Tibial nerve (tissue), 4 donors: ENCODE measurements at regions not wholly inside any gene's neighbourhood (a gene's known extent, or its start where the extent isn't known, plus 50 kb on each side); places are given as distances from the start of the nearest gene placed in this dataset.

ENCODE experiments used
- DNase-seq, 2 donors: peaks; one replicate each; pipeline ENCODE4 v3.0.0-alpha.2; 2019; ENCODE audit warnings: low spot score in 2 of 2
- H3K27ac ChIP-seq, 4 donors: fragments of 200-600 bp; sonication (generic) in 3 of 4; one replicate each; pipeline ENCODE4 v1.5.1; 2017 to 2019; ENCODE audit warnings: mild to moderate bottlenecking in 1 of 4
- H3K27me3 ChIP-seq, 2 donors: fragments of 200-600 bp; sonication (generic) in 1 of 2; one replicate each; pipeline versions ENCODE4 v1.5.1 to v1.6.0; 2017 to 2019
- H3K36me3 ChIP-seq, 3 donors: fragments of 200-600 bp; sonication (generic); one replicate each; pipeline ENCODE4 v1.5.1; 2018 to 2019
- H3K4me1 ChIP-seq, 4 donors: fragments of 200-600 bp; sonication (generic) in 3 of 4; one replicate each; pipeline ENCODE4 v1.5.1; 2017 to 2019
- H3K4me3 ChIP-seq, 4 donors: fragments of 200-600 bp; sonication (generic) in 3 of 4; one replicate each; pipeline ENCODE4 v1.5.1; 2017 to 2019; ENCODE audit warnings: mild to moderate bottlenecking in 1 of 4, moderate library complexity in 1 of 4
- H3K9me3 ChIP-seq, 4 donors: fragments of 200-600 bp; sonication (generic) in 3 of 4; one replicate each; pipeline ENCODE4 v1.5.1; 2017 to 2019
- CTCF ChIP-seq, 5 experiments: fragments of 200-600 bp in 3 of 5; fragments of 450-650 bp in 2 of 5; sonication (generic) in 3 of 5; IDR thresholded peaks; one replicate each; pipeline ENCODE4 v1.5.1; 2016 to 2019; ENCODE audit warnings: antibody characterized with exemption in 5 of 5, mild to moderate bottlenecking in 3 of 5, moderate library complexity in 2 of 5
- EP300 ChIP-seq, 2 donors: sonication (generic); formaldehyde crosslinking; IDR thresholded peaks; one replicate each; pipeline ENCODE4 v1.6.1; 2017; ENCODE audit warnings: antibody characterized with exemption in 2 of 2, mild to moderate bottlenecking in 1 of 2
- POLR2A ChIP-seq, 2 donors: fragments of 450-650 bp; IDR thresholded peaks; one replicate each; pipeline ENCODE4 v1.6.1; 2017; ENCODE audit warnings: antibody characterized with exemption in 2 of 2, mild to moderate bottlenecking in 2 of 2, moderate library complexity in 2 of 2
- WGBS, 2 donors: methylation state at CpG; one replicate each; pipeline ENCODE4 v1.1.5; 2018; 5-methylcytosine and 5-hydroxymethylcytosine counted together

GRCh38 chr3:28739647-28740046, 391.0 kb upstream of the AZI2 start:
- Histone ChIP-seq H3K4me1 (no peaks in the 10 kb centered on the region), H3K36me3 (no peaks in the 10 kb centered on the region), H3K4me3 (no peak overlapping the region), H3K9me3 (peaks cover 0 to 2% (median 1%) of the 10 kb centered on the region in 4 donors), H3K27me3 (no peaks in the 10 kb centered on the region), H3K27ac (no peak overlapping the region)
- 46 to 64% methylated on average over 1 of the region's 1 CpG for WGBS, 2 donors
- no peak for DNase-seq
- TF ChIP-seq CTCF (IDR thresholded peaks at IDR 0.05) (no peak), POLR2A (IDR thresholded peaks at IDR 0.05) (no peak), EP300 (IDR thresholded peaks at IDR 0.05) (no peak)

GRCh38 chr3:28743271-28743670, 394.6 kb upstream of the AZI2 start:
- WGBS, 2 donors, result 92 to 94% methylated on average over 2 of the region's 2 CpGs
- Histone ChIP-seq H3K4me1 (no peaks in the 10 kb centered on the region), H3K27ac (no peak overlapping the region), H3K9me3 (no peaks in the 10 kb centered on the region), H3K4me3 (no peak overlapping the region), H3K27me3 (no peaks in the 10 kb centered on the region), H3K36me3 (no peaks in the 10 kb centered on the region)
- DNase-seq, result no peak
- no peak for TF ChIP-seq EP300 (IDR thresholded peaks at IDR 0.05)
- no peak for TF ChIP-seq CTCF (IDR thresholded peaks at IDR 0.05)
- TF ChIP-seq POLR2A (IDR thresholded peaks at IDR 0.05), result no peak

GRCh38 chr3:28743831-28744230, 395.2 kb upstream of the AZI2 start:
- H3K27ac ChIP-seq, result no peak overlapping the region
- DNase-seq, result no peak
- H3K9me3 ChIP-seq, result no peaks in the 10 kb centered on the region
- no peaks in the 10 kb centered on the region for H3K36me3 ChIP-seq
- no peak overlapping the region for H3K4me3 ChIP-seq
- 66 to 76% methylated on average over 4 of the region's 4 CpGs for whole genome bisulfite sequencing, 2 donors
- no peaks in the 10 kb centered on the region for H3K4me1 ChIP-seq
- TF ChIP-seq CTCF (IDR thresholded peaks at IDR 0.05) (no peak), POLR2A (IDR thresholded peaks at IDR 0.05) (no peak), EP300 (IDR thresholded peaks at IDR 0.05) (no peak)
- H3K27me3 ChIP-seq, result no peaks in the 10 kb centered on the region

- no peak overlapping the region for H3K27ac ChIP-seq
- DNase-seq, result no peak
- H3K27me3 ChIP-seq, result no peaks in the 10 kb centered on the region
- H3K4me1 ChIP-seq, result no peaks in the 10 kb centered on the region
- H3K9me3 ChIP-seq, result peaks cover 0 to 9% (median 3%) of the 10 kb centered on the region in 4 donors
- WGBS, 2 donors, result 73 to 76% methylated on average over 4 of the region's 4 CpGs
- H3K36me3 ChIP-seq, result no peaks in the 10 kb centered on the region
- H3K4me3 ChIP-seq, result no peak overlapping the region
- TF ChIP-seq POLR2A (IDR thresholded peaks at IDR 0.05) (no peak), CTCF (IDR thresholded peaks at IDR 0.05) (no peak), EP300 (IDR thresholded peaks at IDR 0.05) (no peak)
Observed at GRCh38 chr3:28745436-28745835, 396.8 kb upstream of the AZI2 start.

- DNase-seq, result no peak
- no peaks in the 10 kb centered on the region for H3K4me1 ChIP-seq
- peaks cover 0 to 15% (median 4%) of the 10 kb centered on the region in 4 donors for H3K9me3 ChIP-seq
- no peak overlapping the region for H3K4me3 ChIP-seq
- no peak for TF ChIP-seq EP300 (IDR thresholded peaks at IDR 0.05)
- no peak for TF ChIP-seq POLR2A (IDR thresholded peaks at IDR 0.05)
- TF ChIP-seq CTCF (IDR thresholded peaks at IDR 0.05), result no peak
- H3K27ac ChIP-seq, result no peak overlapping the region
- H3K27me3 ChIP-seq, result no peaks in the 10 kb centered on the region
- WGBS, 2 donors, result 63 to 64% methylated on average over 6 of the region's 6 CpGs
- no peaks in the 10 kb centered on the region for H3K36me3 ChIP-seq
Observed at GRCh38 chr3:28745916-28746617, 397.4 kb upstream of the AZI2 start.
